NCI-H2107 treated with DMSO at 0.1 percent for 48 hours (cell line): ENCODE measurements at regions not wholly inside any gene's neighbourhood (a gene's known extent, or its start where the extent isn't known, plus 50 kb on each side); places are given as distances from the start of the nearest gene placed in this dataset.

ENCODE experiments used
- DNase-seq: peaks from one replicate; lab custom pipeline; 2025; ENCODE audit not compliant: unreplicated experiment; lab: John Stamatoyannopoulos, UW

DNA sequence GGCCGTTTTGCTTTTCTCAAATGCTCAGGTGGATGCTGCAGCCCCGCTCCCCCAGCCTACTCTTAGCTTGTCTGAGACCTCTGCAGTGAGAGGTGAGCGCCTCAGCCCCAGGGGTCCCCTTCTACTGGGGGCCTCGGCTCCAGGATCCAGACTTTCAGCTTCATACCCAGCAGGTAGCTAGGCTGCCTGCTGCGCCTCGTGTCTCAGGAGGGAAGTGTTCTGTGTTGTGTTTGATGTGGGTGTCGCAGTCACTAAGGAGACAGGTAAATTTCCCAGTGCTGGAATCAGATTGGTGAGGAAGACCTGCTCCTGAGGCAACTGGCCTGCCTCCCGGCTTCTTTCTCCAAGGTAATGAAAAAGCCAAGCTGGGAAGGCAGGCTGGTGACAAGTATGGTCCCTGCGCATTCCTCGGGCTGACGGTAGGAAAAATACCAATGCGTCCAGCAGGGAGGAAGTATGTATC lies 604.0 kb upstream of the SALL1 start:
- no peak for DNase-seq

GRCh38 chr16:51753467-51754127 lies 602.5 kb upstream of the SALL1 start:
- no peak for DNase-seq

DNA sequence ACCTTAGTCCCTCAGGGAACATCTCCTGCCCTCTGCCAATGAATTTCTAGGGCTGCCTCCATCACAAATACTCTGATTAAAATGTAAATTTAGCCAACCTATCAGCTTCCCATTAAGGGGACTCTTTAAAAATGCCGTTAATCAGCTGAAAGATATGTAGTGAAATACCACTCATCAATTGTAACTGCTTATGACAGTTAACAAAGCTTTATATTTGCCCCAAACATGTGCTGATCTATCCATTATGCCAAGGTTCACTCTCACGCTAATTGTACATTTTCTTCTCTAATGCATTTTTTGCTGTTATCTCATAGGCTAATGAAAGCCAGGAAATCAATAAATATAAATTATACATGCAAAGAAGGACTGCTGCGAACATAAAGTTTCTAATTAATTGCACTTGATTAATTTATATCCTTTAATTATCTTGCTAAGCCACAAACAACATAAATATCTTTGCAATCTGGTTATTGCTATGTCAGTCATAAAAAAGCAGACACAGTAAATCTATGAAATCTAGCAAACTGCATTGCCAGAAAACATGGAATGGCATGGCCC lies 601.4 kb upstream of the SALL1 start:
- no peak for DNase-seq

DNA sequence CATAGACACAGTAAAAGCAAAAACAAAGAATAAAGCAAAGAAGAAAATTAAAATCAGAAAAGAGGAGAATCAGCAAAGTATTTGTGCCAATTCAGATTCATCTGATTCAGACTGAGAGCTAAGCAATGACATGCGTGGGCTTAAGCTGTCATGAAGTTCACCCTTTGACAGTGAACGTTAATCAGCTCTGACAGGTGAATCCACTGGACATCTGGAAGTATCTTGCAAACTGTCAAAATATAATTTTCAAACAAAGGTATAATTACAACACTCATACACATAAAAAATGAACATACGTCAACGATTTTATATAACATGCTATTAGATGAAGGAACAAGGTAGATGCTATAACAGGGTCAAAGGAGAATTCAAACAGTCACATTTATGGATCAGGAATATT lies 596.3 kb upstream of the SALL1 start:
- DNase-seq: no peak

DNA sequence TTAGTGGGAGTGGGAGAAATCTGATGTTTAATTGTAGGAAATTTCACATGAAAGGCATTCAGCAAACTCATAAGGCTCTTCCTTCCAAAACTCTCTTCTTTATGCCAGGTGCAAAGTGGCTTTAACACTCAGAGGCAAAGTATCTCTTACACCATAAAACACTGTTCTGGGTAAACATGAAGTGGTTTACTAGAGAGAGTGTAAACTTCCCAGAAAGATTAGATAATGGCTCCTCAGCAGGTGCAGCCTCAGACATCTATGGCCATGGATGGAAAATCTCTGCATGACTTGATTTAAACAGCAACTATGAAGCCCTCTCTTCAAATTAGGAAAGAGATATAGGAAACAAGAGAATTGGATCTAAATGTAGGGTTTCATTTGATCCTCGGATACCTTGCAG lies 583.1 kb upstream of the SALL1 start:
- peak; percentile 92 for DNase-seq

DNA sequence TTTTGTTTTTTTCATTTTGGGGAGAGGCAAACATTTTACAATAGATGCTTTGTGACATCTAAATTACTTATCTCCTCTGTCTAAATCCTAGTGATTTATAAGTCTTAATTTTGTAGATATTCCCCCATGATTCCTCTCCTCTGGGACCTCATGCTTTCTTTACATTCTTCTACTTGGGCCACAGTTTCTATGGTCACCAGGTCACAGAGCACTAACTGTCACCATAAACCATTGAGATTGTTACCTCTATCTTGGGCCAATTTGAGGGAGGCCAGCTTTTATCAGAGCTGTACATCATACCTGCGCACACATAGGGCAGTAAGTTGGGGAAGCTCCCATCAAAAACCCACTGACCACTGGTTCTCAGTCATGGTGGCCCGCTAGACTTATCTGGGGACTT lies 582.1 kb upstream of the SALL1 start:
- no peak for DNase-seq

- no peak for DNase-seq
Observed at GRCh38 chr16:51731160-51731559, 580.1 kb upstream of the SALL1 start.

GRCh38 chr16:51723036-51723724 lies 572.1 kb upstream of the SALL1 start:
- DNase-seq: no peak

DNA sequence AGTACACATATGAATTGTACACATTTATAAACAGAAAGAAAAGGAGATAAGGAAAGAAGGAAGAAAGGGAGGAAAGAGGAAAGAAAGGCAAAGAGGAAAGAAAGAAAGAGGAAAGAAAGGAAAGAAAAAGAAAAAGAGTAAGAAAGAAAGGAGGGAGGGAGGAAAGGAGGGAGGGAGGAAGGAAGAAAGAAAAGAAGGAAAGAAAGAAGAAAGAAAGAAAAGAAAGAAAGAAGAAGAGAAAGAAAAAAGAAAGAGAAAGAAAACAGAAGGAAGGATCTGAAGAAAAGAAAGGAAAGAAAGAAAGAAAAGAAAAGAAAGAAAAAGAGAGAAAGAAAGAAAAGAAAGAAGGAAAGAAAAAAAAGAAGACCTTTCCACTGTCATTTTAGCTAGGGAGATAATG lies 571.4 kb upstream of the SALL1 start:
- DNase-seq: no peak

- no peak for DNase-seq
Observed at GRCh38 chr16:51719376-51719775, 568.3 kb upstream of the SALL1 start.

- no peak for DNase-seq
Observed at GRCh38 chr16:51716195-51716594, 565.1 kb upstream of the SALL1 start.

- DNase-seq: no peak
Observed at GRCh38 chr16:51713502-51713901, 562.4 kb upstream of the SALL1 start.

DNA sequence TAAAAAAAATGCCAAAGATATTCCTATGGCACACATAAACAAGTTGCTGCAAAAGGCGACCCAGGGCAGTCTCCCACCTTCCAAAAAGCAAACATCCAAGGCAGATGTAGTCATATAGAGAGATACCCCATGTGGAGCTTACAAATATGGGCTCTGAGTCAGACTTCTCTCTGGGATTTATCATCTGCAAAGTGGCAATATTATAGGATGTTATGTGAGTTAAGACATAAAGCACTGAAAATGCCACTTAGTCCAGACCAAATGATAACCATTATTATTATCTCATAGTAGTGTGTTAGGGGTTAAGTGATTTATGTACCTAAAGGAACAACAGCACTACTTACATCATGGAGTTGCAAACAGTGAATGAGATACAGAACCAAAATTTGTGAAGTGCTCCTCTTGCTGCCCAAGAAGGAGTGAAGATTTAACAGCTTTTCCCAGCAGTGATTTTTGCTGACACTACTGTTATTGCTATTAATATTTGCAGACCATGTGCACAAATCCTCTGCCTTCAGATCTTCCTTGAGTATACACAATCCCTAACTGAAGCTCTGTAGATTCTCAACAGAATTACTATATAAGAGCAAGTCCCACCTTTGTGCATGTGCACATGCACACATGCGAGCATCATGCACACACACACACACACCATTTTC lies 560.0 kb upstream of the SALL1 start:
- no peak for DNase-seq

DNA sequence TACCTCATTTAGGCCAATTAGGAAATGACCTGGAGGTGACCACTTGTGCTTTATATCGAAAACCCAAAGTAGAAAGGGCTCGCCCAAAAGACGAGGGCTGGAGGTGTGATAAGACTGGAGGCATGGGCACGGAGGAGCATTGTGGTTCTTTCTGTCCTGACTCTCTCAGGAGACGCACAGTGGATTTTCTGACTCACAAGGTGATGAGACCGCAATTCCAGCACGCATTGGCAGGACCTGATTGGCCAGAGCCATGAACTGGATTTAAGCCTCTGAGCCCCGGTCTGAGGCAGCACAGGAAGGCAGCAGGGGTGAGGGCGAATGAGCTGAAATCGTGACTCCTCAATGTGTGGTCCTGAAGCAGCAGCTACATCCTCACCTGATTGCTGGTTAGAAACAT lies 559.1 kb upstream of the SALL1 start:
- DNase-seq: no peak

- DNase-seq: no peak
Observed at GRCh38 chr16:51708861-51709260, 557.8 kb upstream of the SALL1 start.

GRCh38 chr16:51707666-51708065 lies 556.6 kb upstream of the SALL1 start:
- no peak for DNase-seq

DNA sequence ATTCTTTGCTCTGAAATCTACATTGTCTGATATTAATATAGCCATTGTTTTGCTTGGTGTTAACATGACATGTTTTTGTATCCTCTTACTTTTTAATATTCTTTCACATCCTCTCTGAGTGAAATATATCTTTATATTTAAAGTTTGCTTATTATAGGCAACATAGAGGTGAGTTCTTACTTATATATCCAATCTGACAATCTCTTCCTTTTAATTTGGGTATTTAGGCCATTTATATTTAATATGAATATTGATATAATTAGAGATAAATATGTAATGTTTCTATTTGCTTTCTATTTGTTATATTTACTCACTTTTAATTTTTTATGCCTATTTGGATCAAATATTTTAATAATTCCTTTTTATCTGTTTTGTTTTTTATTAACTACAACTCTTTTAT lies 554.1 kb upstream of the SALL1 start:
- DNase-seq: no peak

DNA sequence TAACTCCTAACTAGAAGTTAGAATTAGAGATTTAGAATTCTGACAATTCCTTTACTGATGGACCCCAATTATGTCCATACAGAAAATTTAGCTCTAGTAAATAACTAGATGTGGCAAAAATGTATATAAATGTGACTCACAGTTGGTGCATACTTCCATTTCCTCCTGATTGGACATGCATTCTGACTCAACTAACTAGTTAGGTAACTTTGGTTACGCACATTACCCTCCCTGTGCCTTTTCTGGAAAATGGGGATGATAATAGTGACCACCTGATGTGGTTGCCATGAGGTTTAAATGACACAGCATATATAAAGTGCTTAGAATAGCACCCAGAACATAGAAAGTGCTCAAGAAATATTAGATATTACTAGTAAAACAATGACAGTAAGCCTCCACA lies 550.0 kb upstream of the SALL1 start:
- DNase-seq: no peak

- DNase-seq: no peak
Observed at GRCh38 chr16:51699686-51700396, 548.8 kb upstream of the SALL1 start.

- DNase-seq: no peak
Observed at GRCh38 chr16:51698647-51699046, 547.6 kb upstream of the SALL1 start.

DNA sequence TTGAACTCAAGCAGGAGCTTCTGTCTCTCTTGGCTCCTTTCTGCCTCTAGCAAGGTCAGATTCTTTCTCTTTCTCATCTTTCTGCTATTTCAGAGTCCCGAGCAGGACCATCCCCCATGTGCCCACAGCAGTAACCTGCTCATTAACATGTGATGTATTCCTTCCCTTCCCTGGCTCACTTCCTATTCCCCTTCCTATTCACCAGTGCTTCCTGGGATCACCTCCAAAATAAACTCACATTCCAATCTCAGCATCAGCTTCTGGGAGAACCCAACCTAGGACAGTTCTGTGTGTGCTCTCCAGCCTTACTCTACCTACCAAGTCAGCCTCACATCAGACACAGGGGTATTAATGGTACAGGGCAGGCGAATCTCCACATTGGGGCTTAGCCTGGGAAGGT lies 546.4 kb upstream of the SALL1 start:
- DNase-seq: no peak
